GOT3 (cell line): ENCODE measurements at regions not wholly inside any gene's neighbourhood (a gene's known extent, or its start where the extent isn't known, plus 50 kb on each side); places are given as distances from the start of the nearest gene placed in this dataset.
A peak's percentile ranks its signal among the peaks of the same experiment; 100 is the strongest.

Experiments used
- DNase-seq: peaks from one replicate; lab custom pipeline; 2025; ENCODE audit warnings: mixed read lengths; lab: John Stamatoyannopoulos, UW

- DNase-seq = no peak
Observed at GRCh38 chr10:43816351-43817321, 168.0 kb upstream of the ZNF32 start.

DNA sequence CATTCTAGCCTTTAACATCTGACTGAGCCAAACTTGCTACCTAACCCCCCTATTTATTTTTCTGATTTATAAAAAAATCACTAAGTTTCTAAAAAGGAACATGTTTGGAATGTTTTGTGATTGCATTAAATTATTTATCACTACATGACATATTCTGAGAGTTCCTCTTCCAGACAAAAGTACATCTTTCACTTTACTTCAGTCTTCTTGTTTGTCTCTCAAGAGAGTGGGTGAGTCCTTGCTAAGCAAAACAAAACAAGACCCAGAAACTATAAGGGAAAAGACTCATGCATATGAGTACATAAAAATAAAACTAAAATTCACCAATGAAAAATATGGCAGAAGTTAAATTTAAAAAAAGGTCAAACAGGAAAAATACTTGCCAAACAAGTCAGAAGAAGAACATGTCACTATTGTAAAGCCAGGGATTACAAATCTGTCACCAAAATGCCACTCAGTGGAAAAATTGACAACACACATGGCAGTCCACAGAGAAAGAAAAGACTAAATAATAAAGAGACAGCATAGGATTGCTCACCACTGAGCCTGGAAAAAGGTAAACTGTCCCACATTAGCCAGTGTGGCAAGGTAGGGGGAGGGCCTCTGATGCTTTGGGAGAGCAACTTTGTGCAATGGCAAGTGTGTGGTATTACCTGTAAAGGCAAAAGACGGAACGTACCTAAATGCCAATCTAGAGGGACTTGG, 166.7 kb upstream of the ZNF32 start:
- DNase-seq = no peak

DNA sequence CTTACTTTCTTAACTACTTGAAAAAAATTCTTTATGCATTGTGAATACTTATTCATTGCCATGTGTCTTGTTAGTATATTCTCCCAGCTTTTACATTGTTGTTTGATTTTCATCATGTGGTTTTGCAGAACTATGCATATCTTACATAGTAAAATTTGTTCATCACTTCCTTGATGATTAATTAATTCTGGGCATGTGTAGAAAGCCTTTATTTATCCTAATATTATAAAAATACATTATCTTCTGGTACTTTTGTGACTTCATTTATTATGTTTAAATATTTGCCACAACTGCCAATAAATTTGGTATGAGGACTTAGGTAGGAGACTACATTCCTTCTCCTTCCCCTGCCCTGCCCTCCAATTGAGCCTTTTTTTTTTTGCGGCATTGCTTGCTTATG, 166.0 kb upstream of the ZNF32 start:
- no peak for DNase-seq

GRCh38 chr10:43811871-43812270, 163.2 kb upstream of the ZNF32 start:
- DNase-seq = no peak

DNA sequence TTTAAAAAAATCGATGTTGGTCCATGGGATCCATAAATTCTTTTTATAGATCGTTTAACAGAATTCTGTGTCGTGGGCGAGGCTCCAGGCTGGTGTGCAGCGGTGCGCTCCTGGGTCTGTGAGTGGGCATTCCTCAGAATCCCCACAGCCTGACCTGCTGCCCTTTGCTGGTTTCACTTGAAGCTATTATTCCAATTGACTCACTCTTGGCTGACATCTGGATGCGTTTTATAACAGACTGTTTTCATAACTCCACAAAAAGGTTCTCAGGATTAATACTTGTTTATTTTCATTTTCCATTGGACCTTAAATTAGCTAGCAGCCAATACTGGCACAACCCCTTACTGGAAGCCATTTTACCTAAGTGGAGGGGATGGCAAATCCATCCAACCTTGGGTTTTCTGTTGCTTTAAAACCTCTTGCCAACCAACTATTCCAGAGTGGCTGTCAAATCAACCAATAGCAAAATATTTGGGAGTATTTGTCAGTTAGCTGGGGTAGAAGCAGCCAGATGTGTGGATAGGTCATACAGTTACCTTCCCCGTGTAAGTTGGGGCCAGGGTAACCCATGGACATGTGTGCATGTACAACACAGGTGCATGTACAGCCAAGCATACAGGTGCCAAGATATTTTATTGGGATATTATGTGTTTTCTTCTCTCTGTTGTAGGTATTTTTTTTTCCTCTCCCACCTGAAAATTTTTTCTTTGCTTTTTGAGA, 160.7 kb upstream of the ZNF32 start:
- peak; percentile 10 for DNase-seq

DNA sequence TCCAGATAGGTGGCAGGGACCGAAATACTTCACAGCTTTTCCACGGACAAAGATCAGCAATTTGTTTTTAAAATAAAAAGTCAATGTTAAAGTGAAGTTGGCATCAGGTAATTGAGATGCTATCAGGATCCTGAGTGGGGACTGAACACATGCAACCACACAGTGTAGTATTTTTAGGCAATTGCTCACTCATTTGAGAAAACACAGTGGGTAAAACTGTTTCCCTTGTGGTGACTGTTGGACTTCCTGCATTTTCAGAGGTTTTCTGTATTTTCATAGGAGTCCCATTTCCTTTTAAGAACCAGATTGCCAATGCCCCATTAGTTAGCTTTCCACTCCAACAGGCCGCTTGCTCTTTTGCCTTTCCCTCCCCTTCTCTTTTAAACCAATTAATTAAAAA, 159.5 kb upstream of the ZNF32 start:
- DNase-seq = no peak

DNA sequence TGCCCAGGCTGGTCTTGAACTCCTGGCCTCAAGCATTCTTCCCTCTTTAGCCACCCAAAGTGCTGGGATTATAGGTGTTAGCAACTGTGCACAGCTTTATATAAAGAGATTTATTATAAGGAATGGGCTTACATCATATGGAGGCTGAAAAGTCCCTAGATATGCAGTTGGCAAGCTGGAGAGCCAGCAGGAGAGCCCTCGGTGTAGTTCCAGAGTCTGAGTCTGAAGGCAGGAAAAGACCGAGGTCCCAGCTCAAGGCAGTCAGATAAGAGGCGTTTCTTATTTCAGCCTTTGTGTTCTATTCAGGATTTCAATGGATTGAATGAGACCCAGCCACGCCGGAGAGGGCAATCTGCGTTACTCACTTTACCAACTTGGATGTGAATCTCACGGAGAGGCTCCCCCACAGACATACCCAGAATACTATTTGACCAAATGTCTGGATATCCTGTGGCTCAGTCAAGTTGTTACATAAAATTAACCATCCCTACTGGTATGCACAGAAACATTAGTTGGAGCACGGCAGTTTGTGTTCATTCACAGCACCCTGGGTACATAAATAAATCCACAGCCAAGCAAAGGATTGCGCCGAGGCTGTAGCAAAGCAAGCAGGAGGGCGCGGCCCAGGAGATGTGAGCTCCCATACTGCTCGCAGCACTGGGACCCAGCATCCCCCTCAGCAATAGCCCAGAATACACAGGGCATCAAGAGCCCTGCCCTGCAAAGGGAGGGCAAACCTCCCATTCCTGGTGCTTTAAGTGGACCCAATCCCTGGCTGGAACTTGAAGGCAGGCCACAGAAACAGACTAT, 158.4 kb upstream of the ZNF32 start:
- no peak for DNase-seq

- DNase-seq = no peak
Observed at GRCh38 chr10:43803791-43804190, 155.1 kb upstream of the ZNF32 start.

GRCh38 chr10:43802988-43803696, 154.5 kb upstream of the ZNF32 start:
- no peak for DNase-seq

GRCh38 chr10:43801626-43802025, 152.9 kb upstream of the ZNF32 start:
- DNase-seq = no peak

DNA sequence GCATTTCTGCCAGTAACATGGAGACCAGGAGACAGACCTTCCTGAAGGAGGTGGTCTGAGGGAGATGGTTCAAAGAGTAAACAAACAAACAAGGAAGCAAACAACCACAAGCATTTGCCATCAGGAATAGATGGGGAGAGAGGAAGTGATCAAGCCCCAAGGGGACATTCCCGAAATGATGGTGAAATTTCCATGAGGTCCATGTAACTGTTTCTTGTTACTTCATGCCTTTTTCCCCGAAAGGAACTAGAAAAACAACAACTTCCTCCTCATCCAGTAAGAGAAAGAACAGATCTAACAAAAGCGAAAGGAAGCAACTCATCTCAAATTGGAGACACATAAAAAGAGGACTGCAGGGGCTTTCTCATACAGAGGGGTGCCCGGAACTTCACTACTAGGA, 152.5 kb upstream of the ZNF32 start:
- no peak for DNase-seq

DNA sequence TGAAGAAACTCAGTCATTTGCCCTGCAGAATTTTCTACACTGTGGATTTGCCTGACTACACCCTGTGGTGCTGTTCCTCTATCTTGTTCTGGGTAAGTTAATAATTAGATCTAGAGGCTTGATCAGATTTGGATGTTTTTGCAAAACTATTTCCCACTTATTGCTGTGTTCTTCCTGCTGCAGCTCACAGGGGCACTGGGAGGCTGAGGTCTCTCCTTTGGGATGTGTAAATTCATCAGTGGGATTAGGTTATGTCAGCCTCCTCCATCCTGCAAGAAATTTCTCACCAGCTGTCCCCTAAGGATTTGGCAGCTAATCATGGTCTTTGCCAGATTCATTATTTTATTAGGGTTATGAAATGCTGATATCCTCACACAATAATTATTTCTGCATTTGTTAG, 148.1 kb upstream of the ZNF32 start:
- DNase-seq = no peak

- DNase-seq = no peak
Observed at GRCh38 chr10:43795639-43796038, 147.0 kb upstream of the ZNF32 start.

- DNase-seq = no peak
Observed at GRCh38 chr10:43795093-43795492, 146.4 kb upstream of the ZNF32 start.

- no peak for DNase-seq
Observed at GRCh38 chr10:43794181-43794815, 145.6 kb upstream of the ZNF32 start.

DNA sequence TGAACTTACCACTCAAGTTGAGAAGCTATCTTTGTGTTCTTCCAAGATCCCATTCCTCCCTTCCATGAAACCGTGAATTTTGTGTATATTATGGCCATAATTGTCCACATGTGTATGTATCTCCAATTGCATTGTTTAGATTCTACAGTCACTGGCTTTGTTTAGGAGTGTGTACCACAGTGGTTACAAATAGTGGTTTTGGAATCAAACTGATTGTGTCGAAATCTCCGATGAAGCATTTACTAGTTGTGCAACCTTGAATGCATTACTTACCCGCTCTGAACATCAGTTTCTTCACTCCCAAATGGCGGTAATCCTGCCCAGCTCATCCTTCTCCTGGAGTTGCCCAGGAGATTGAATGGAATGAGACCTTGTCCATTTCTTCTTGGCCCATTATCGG, 145.0 kb upstream of the ZNF32 start:
- DNase-seq = no peak

GRCh38 chr10:43790147-43790546, 141.5 kb upstream of the ZNF32 start:
- DNase-seq = no peak

DNA sequence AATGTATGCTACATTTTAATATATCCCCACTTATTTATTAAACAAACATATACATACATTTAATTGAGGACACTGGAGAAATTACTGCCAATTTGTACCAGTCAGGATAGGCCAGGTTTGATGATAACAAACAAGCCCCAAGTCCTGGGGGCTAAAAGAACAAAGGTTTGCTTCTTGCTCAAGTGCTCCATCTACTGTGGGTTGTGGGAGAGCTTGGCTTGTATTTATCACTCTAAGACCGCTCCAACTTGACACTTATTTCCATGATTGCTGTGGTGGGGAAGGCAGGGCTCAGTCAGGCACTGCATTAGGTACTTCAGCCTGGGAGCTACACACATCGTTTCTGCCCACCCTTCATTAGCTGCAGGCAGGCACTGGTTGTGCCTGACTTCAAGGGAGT, 136.6 kb upstream of the ZNF32 start:
- no peak for DNase-seq

- no peak for DNase-seq
Observed at GRCh38 chr10:43782814-43783213, 134.1 kb upstream of the ZNF32 start.

- no peak for DNase-seq
Observed at GRCh38 chr10:43781480-43782361, 133.0 kb upstream of the ZNF32 start.
